ENCODE measurements at regions not wholly inside any gene's neighbourhood (a gene's known extent, or its start where the extent isn't known, plus 50 kb on each side); places are given as distances from the start of the nearest gene placed in this dataset.
A peak's percentile ranks its signal among the peaks of the same experiment; 100 is the strongest.

GRCh38 chr10:130464426-130464825 lies 328.2 kb downstream of the GLRX3 start:
- H3T11ph ChIP-seq (ENCODE audit: low read length) = no peak overlapping the region
- H3K79me1 ChIP-seq (ENCODE audit: insufficient read depth, low read depth, low read length, poor library complexity, severe bottlenecking) = no peaks in the 10 kb centered on the region
- no peak overlapping the region for H3K23ac ChIP-seq (ENCODE audit: insufficient read length, low read depth, low read length)
- Mint-ChIP-seq H3K36me3 (ENCODE audit: insufficient read depth in 1 of 3, low read depth in 3 of 3) (peaks cover 0 to 4% (median under 1%) of the 10 kb centered on the region in 3 experiments; a peak in 2 of 7 replicates), H3K9me3 (peaks cover 14 to 23% of the 10 kb centered on the region in 2 experiments), H3K27ac (no peak overlapping the region), H3K4me3 (peak overlapping the region in 1 of 2 experiments; percentile 21; a peak in 1 of 5 replicates), H3K27me3 (ENCODE audit: low read depth) (peaks cover 9% of the 10 kb centered on the region), H3K4me1 (peaks cover 9% of the 10 kb centered on the region in 2 experiments)
- no peaks in the 10 kb centered on the region for H3K27me3 ChIP-seq (ENCODE audit: insufficient read depth, low read length)
- H3K9me3 ChIP-seq (ENCODE audit: control insufficient read depth, low read depth, low read length) = no peaks in the 10 kb centered on the region
- H4K91ac ChIP-seq (ENCODE audit: insufficient read length, low read depth, low read length) = no peak overlapping the region
- H2BK15ac ChIP-seq (ENCODE audit: low read depth, low read length) = no peak overlapping the region
- H3K14ac ChIP-seq (ENCODE audit: insufficient read depth, low read length) = no peak overlapping the region
- H4K8ac ChIP-seq (replicated peaks; ENCODE audit: insufficient read length, low read depth, low read length) = no peak overlapping the region
- H2AFZ ChIP-seq (ENCODE audit: low read length) = no peak overlapping the region
- no peaks in the 10 kb centered on the region; the same call in 1 of the 2 replicates for H3K4me1 ChIP-seq (ENCODE audit: insufficient read depth, low read length)
- H2BK12ac ChIP-seq (ENCODE audit: insufficient read length, low read depth, low read length) = no peak overlapping the region
- H3K27ac ChIP-seq (ENCODE audit: insufficient read length, low read depth, low read length) = no peak overlapping the region
- H2BK5ac ChIP-seq (ENCODE audit: insufficient read length, low read length) = no peak overlapping the region
- H4K5ac ChIP-seq (ENCODE audit: insufficient read length, low read depth, low read length) = no peak overlapping the region
- no peak overlapping the region for H2AK5ac ChIP-seq (ENCODE audit: insufficient read length, low read length)
- no peak overlapping the region for H2BK120ac ChIP-seq (ENCODE audit: low read depth, low read length, poor library complexity, severe bottlenecking)
- WGBS (ENCODE audit: extremely low coverage, insufficient read length, low lambda C conversion rate) = no CpG with 5 or more reads among the region's 7 CpGs
- no peak overlapping the region for H3K4me2 ChIP-seq (ENCODE audit: insufficient read depth, insufficient read length, low read length)
- H3K9ac ChIP-seq (ENCODE audit: extremely low read depth, insufficient read length, low read length) = no peak overlapping the region
- H3K18ac ChIP-seq (ENCODE audit: insufficient read length, low read depth, low read length) = no peak overlapping the region
- peak; percentile 2 for DNase-seq
- TF ChIP-seq, protein P1, sequence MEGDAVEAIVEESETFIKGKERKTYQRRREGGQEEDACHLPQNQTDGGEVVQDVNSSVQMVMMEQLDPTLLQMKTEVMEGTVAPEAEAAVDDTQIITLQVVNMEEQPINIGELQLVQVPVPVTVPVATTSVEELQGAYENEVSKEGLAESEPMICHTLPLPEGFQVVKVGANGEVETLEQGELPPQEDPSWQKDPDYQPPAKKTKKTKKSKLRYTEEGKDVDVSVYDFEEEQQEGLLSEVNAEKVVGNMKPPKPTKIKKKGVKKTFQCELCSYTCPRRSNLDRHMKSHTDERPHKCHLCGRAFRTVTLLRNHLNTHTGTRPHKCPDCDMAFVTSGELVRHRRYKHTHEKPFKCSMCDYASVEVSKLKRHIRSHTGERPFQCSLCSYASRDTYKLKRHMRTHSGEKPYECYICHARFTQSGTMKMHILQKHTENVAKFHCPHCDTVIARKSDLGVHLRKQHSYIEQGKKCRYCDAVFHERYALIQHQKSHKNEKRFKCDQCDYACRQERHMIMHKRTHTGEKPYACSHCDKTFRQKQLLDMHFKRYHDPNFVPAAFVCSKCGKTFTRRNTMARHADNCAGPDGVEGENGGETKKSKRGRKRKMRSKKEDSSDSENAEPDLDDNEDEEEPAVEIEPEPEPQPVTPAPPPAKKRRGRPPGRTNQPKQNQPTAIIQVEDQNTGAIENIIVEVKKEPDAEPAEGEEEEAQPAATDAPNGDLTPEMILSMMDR (conservative IDR thresholded peaks at IDR 0.05) = no peak
- no peaks in the 10 kb centered on the region for H3K23me2 ChIP-seq (ENCODE audit: insufficient read length, low read depth, low read length, poor library complexity, severe bottlenecking)
- H4K20me1 ChIP-seq (ENCODE audit: control insufficient read depth, insufficient read depth, insufficient read length) = no peaks in the 10 kb centered on the region
- no peak overlapping the region for H2BK20ac ChIP-seq (ENCODE audit: low read depth, low read length, poor library complexity, severe bottlenecking)
- no peak overlapping the region for H3K4ac ChIP-seq (ENCODE audit: low read depth, low read length)
- H3K79me2 ChIP-seq (ENCODE audit: insufficient read depth, low read length) = no peaks in the 10 kb centered on the region
- no peak overlapping the region for H3K56ac ChIP-seq (ENCODE audit: insufficient read length, low read depth, low read length)

Data from H9 (cell line).